ENCODE measurements at regions not wholly inside any gene's neighbourhood (a gene's known extent, or its start where the extent isn't known, plus 50 kb on each side); places are given as distances from the start of the nearest gene placed in this dataset.

GRCh38 chr7:46134795-46135194 is 213.7 kb upstream of the IGFBP3 start:
- no peak for FAIRE-seq
- no peaks in the 10 kb centered on the region for H3K27me3 ChIP-seq
- DNase-seq = no peak
- H3K9me3 ChIP-seq = no peaks in the 10 kb centered on the region
- no peaks in the 10 kb centered on the region for H3K36me3 ChIP-seq
- TF ChIP-seq CTCF (IDR thresholded peaks at IDR 0.05) = no peak
- ATAC-seq = no peak
- intact Hi-C loops (cut with DNase I) = no loop called here
- no peak overlapping the region for H3K4me3 ChIP-seq
- H3K27ac ChIP-seq = no peak overlapping the region
- H3K4me1 ChIP-seq = no peaks in the 10 kb centered on the region

- DNase-seq = peak in 1 of 6 donors; percentile 29
- no peaks in the 10 kb centered on the region for H3K4me1 ChIP-seq
- no peak overlapping the region for H3K27ac ChIP-seq
- intact Hi-C loops (cut with DNase I) = no loop called here
- ATAC-seq = no peak
- no peak overlapping the region for H3K4me3 ChIP-seq
- H3K9me3 ChIP-seq = no peaks in the 10 kb centered on the region
- 81 to 86% methylated on average over 4 of the region's 4 CpGs for WGBS, 2 donors
- FAIRE-seq = no peak
- H3K36me3 ChIP-seq = no peaks in the 10 kb centered on the region
- TF ChIP-seq CTCF (IDR thresholded peaks at IDR 0.05) = no peak
- no peaks in the 10 kb centered on the region for H3K27me3 ChIP-seq
These were observed 213.3 kb upstream of the IGFBP3 start for GRCh38 chr7:46134385-46134784.

- DNase-seq (peak in 1 of 6 donors; percentile 13), FAIRE-seq (no peak), ATAC-seq (no peak)
- no peaks in the 10 kb centered on the region for H3K27me3 ChIP-seq
- intact Hi-C loops (cut with DNase I) = no loop called here
- H3K27ac ChIP-seq = no peak overlapping the region
- no peaks in the 10 kb centered on the region for H3K36me3 ChIP-seq
- H3K4me3 ChIP-seq = no peak overlapping the region
- no peak for TF ChIP-seq CTCF (IDR thresholded peaks at IDR 0.05)
- 77 to 82% methylated on average over 3 of the region's 3 CpGs for WGBS, 2 donors
- no peaks in the 10 kb centered on the region for H3K9me3 ChIP-seq
- H3K4me1 ChIP-seq = no peaks in the 10 kb centered on the region
These were observed 212.7 kb upstream of the IGFBP3 start for GRCh38 chr7:46133751-46134150.

- ATAC-seq = no peak
- intact Hi-C loops (cut with DNase I) = no loop called here
- no peaks in the 10 kb centered on the region for H3K36me3 ChIP-seq
- H3K9me3 ChIP-seq = no peaks in the 10 kb centered on the region
- no peak overlapping the region for H3K27ac ChIP-seq
- TF ChIP-seq CTCF (IDR thresholded peaks at IDR 0.05) = no peak
- H3K27me3 ChIP-seq = no peaks in the 10 kb centered on the region
- WGBS, 2 donors = 63 to 68% methylated on average over 6 of the region's 6 CpGs
- H3K4me1 ChIP-seq = no peaks in the 10 kb centered on the region
- H3K4me3 ChIP-seq = no peak overlapping the region
- no peak for FAIRE-seq
- DNase-seq = no peak
These were observed 212.0 kb upstream of the IGFBP3 start for GRCh38 chr7:46133072-46133471.

- no peaks in the 10 kb centered on the region for H3K36me3 ChIP-seq
- H3K4me3 ChIP-seq = no peak overlapping the region
- FAIRE-seq (no peak), ATAC-seq (no peak), DNase-seq (peak in 1 of 6 donors; percentile 15)
- H3K27ac ChIP-seq = no peak overlapping the region
- intact Hi-C loops (cut with DNase I) = no loop called here
- no peak for TF ChIP-seq CTCF (IDR thresholded peaks at IDR 0.05)
- WGBS, 2 donors = 42 to 55% methylated on average over 8 of the region's 8 CpGs
- no peaks in the 10 kb centered on the region for H3K9me3 ChIP-seq
- no peaks in the 10 kb centered on the region for H3K27me3 ChIP-seq
- H3K4me1 ChIP-seq = no peaks in the 10 kb centered on the region
These were observed 211.1 kb upstream of the IGFBP3 start for GRCh38 chr7:46131916-46132795.
